HEK293 (cell line): ENCODE measurements at regions not wholly inside any gene's neighbourhood (a gene's known extent, or its start where the extent isn't known, plus 50 kb on each side); places are given as distances from the start of the nearest gene placed in this dataset.

Source experiments
- CTCF ChIA-PET: fragments of 350-600 bp; formaldehyde crosslinking; extraction: SDS; loops from one replicate; lab custom pipeline; 2021; ENCODE audit warnings: antibody characterized with exemption; lab: Yijun Ruan, JAX
- POLR2A ChIA-PET: fragments of 300-600 bp; formaldehyde crosslinking; extraction: SDS; loops from one replicate; lab custom pipeline; 2020; ENCODE audit warnings: antibody characterized with exemption, inconsistent platforms; lab: Yijun Ruan, JAX
- H3K27ac ChIP-seq: fragments of 200-500 bp; sonication (Bioruptor generic); 2 replicates; pipeline ENCODE4 v1.5.1; 2014; ENCODE audit warnings: low read depth, low read length, control low read depth, inconsistent platforms; ENCODE audit errors: extremely low read depth
- H3K36me3 ChIP-seq, 2 experiments: fragments of 200-500 bp in 1 of 2; sonication (Bioruptor generic) in 1 of 2; 1 replicate in 1 of 2; 2 replicates in 1 of 2; pipeline ENCODE4 v1.5.1; 2014 to 2017; ENCODE audit warnings: inconsistent platforms in 2 of 2, low read length in 2 of 2; ENCODE audit not compliant: control insufficient read depth in 2 of 2, insufficient read depth in 1 of 2
- H3K4me1 ChIP-seq: fragments of 200-500 bp; sonication (Bioruptor generic); 2 replicates; pipeline ENCODE4 v1.5.1; 2014; ENCODE audit warnings: mild to moderate bottlenecking, low read length, inconsistent platforms; ENCODE audit not compliant: control insufficient read depth, insufficient read depth
- H3K4me3 ChIP-seq: 2 replicates; pipeline ENCODE4 v1.5.1; 2011; ENCODE audit warnings: low read depth, mild to moderate bottlenecking, control low read depth, low read length, moderate library complexity
- H3K9me3 ChIP-seq: fragments of 200-500 bp; sonication (Bioruptor generic); 2 replicates; pipeline ENCODE4 v1.5.1; 2014; ENCODE audit warnings: low read depth, low read length, inconsistent platforms; ENCODE audit not compliant: control insufficient read depth, insufficient read depth
- FEZF1 ChIP-seq: fragments of 450-650 bp; formaldehyde crosslinking; IDR thresholded peaks from 2 replicates; pipeline ENCODE4 v1.5.1; 2016; ENCODE audit warnings: missing biosample characterization, missing genetic modification characterization
- GLI4 ChIP-seq: fragments of 450-650 bp; formaldehyde crosslinking; IDR thresholded peaks from 2 replicates; pipeline ENCODE4 v1.5.1; 2016; ENCODE audit warnings: missing biosample characterization, missing genetic modification characterization
- KLF7 ChIP-seq: fragments of 450-650 bp; formaldehyde crosslinking; IDR thresholded peaks from 2 replicates; pipeline ENCODE4 v1.5.1; 2016; ENCODE audit warnings: missing biosample characterization, missing genetic modification characterization, borderline replicate concordance
- MEIS1 ChIP-seq: sonication (generic); formaldehyde crosslinking; IDR thresholded peaks from 2 replicates; pipeline ENCODE4 v1.8.1; 2022; ENCODE audit warnings: missing genetic modification reagents, mild to moderate bottlenecking, borderline replicate concordance
- OVOL3 ChIP-seq: fragments of 450-650 bp; formaldehyde crosslinking; IDR thresholded peaks from 2 replicates; pipeline ENCODE4 v1.5.1; 2016; ENCODE audit warnings: missing biosample characterization, missing genetic modification characterization
- REPIN1 ChIP-seq: fragments of 450-650 bp; formaldehyde crosslinking; IDR thresholded peaks from 2 replicates; pipeline ENCODE4 v1.5.1; 2017; ENCODE audit warnings: missing biosample characterization, missing genetic modification characterization, low read depth
- WT1 ChIP-seq: fragments of 450-650 bp; formaldehyde crosslinking; IDR thresholded peaks from 2 replicates; pipeline ENCODE4 v1.5.1; 2016; ENCODE audit warnings: missing biosample characterization, missing genetic modification characterization
- ZBTB1 ChIP-seq: fragments of 450-650 bp; formaldehyde crosslinking; IDR thresholded peaks from 2 replicates; pipeline ENCODE4 v1.5.1; 2016; ENCODE audit warnings: missing biosample characterization, missing genetic modification characterization
- ZBTB17 ChIP-seq: fragments of 450-650 bp; formaldehyde crosslinking; IDR thresholded peaks from 2 replicates; pipeline ENCODE4 v1.5.1; 2016; ENCODE audit warnings: missing biosample characterization, missing genetic modification characterization
- ZBTB20 ChIP-seq: fragments of 450-650 bp; formaldehyde crosslinking; IDR thresholded peaks from 2 replicates; pipeline ENCODE4 v1.5.1; 2016; ENCODE audit warnings: missing biosample characterization, missing genetic modification characterization
- ZFHX2 ChIP-seq: fragments of 450-650 bp; formaldehyde crosslinking; conservative IDR thresholded peaks from 2 replicates; pipeline ENCODE4 v1.5.1; 2016; ENCODE audit warnings: missing biosample characterization, missing genetic modification characterization
- ZNF112 ChIP-seq: fragments of 450-650 bp; formaldehyde crosslinking; IDR thresholded peaks from 2 replicates; pipeline ENCODE4 v1.5.0; 2017; ENCODE audit warnings: missing biosample characterization, missing genetic modification characterization
- ZNF132 ChIP-seq: fragments of 450-650 bp; formaldehyde crosslinking; IDR thresholded peaks from 2 replicates; pipeline ENCODE4 v1.5.1; 2017; ENCODE audit warnings: missing biosample characterization, missing genetic modification characterization, borderline replicate concordance
- ZNF133 ChIP-seq: fragments of 450-650 bp; formaldehyde crosslinking; IDR thresholded peaks from 2 replicates; pipeline ENCODE4 v1.5.1; 2016; ENCODE audit warnings: missing biosample characterization, missing genetic modification characterization
- ZNF155 ChIP-seq: fragments of 450-650 bp; formaldehyde crosslinking; IDR thresholded peaks from 2 replicates; pipeline ENCODE4 v1.5.1; 2016; ENCODE audit warnings: missing biosample characterization, missing genetic modification characterization
- ZNF157 ChIP-seq: fragments of 450-650 bp; formaldehyde crosslinking; IDR thresholded peaks from 2 replicates; pipeline ENCODE4 v1.5.1; 2016; ENCODE audit warnings: missing biosample characterization, missing genetic modification characterization
- ZNF16 ChIP-seq: fragments of 450-650 bp; formaldehyde crosslinking; IDR thresholded peaks from 2 replicates; pipeline ENCODE4 v1.5.1; 2016; ENCODE audit warnings: low read depth, missing biosample characterization, missing genetic modification characterization
- ZNF223 ChIP-seq: fragments of 450-650 bp; formaldehyde crosslinking; IDR thresholded peaks from 2 replicates; pipeline ENCODE4 v1.5.1; 2016; ENCODE audit warnings: missing biosample characterization, missing genetic modification characterization
- ZNF302 ChIP-seq: fragments of 450-650 bp; formaldehyde crosslinking; IDR thresholded peaks from 2 replicates; pipeline ENCODE4 v1.5.1; 2016; ENCODE audit warnings: missing biosample characterization, missing genetic modification characterization, low read depth
- ZNF335 ChIP-seq: fragments of 450-650 bp; formaldehyde crosslinking; conservative IDR thresholded peaks from 2 replicates; pipeline ENCODE4 v1.5.1; 2016; ENCODE audit warnings: missing biosample characterization, missing genetic modification characterization
- ZNF416 ChIP-seq: fragments of 450-650 bp; formaldehyde crosslinking; IDR thresholded peaks from 2 replicates; pipeline ENCODE4 v1.5.1; 2016; ENCODE audit warnings: missing biosample characterization, missing genetic modification characterization
- ZNF521 ChIP-seq: fragments of 450-650 bp; formaldehyde crosslinking; IDR thresholded peaks from 2 replicates; pipeline ENCODE4 v1.5.1; 2017; ENCODE audit warnings: missing biosample characterization, mild to moderate bottlenecking, missing genetic modification characterization
- ZNF530 ChIP-seq: fragments of 450-650 bp; formaldehyde crosslinking; IDR thresholded peaks from 2 replicates; pipeline ENCODE4 v1.5.1; 2016; ENCODE audit warnings: low read depth, missing biosample characterization, missing genetic modification characterization
- ZNF544 ChIP-seq: fragments of 450-650 bp; formaldehyde crosslinking; IDR thresholded peaks from 2 replicates; pipeline ENCODE4 v1.5.0; 2017; ENCODE audit warnings: missing biosample characterization, missing genetic modification characterization
- ZNF549 ChIP-seq: fragments of 450-650 bp; IDR thresholded peaks from 2 replicates; pipeline ENCODE4 v1.5.1; 2018; ENCODE audit warnings: missing biosample characterization, missing genetic modification characterization, mild to moderate bottlenecking, inconsistent platforms, moderate library complexity
- ZNF561 ChIP-seq: fragments of 450-650 bp; IDR thresholded peaks from 2 replicates; pipeline ENCODE4 v1.5.1; 2018; ENCODE audit warnings: missing biosample characterization, missing genetic modification characterization, borderline replicate concordance
- ZNF596 ChIP-seq: fragments of 450-650 bp; IDR thresholded peaks from 2 replicates; pipeline ENCODE4 v1.5.0; 2018; ENCODE audit warnings: missing biosample characterization, mild to moderate bottlenecking, missing genetic modification characterization, moderate library complexity
- ZNF600 ChIP-seq: fragments of 450-650 bp; formaldehyde crosslinking; IDR thresholded peaks from 2 replicates; pipeline ENCODE4 v1.5.1; 2016; ENCODE audit warnings: missing biosample characterization, missing genetic modification characterization
- ZNF621 ChIP-seq: fragments of 450-650 bp; formaldehyde crosslinking; IDR thresholded peaks from 2 replicates; pipeline ENCODE4 v1.5.1; 2017; ENCODE audit warnings: missing biosample characterization, missing genetic modification characterization
- ZNF664 ChIP-seq: fragments of 450-650 bp; formaldehyde crosslinking; IDR thresholded peaks from 2 replicates; pipeline ENCODE4 v1.5.1; 2016; ENCODE audit warnings: missing biosample characterization, missing genetic modification characterization
- ZNF670 ChIP-seq: fragments of 450-650 bp; formaldehyde crosslinking; IDR thresholded peaks from 2 replicates; pipeline ENCODE4 v1.5.1; 2016; ENCODE audit warnings: missing biosample characterization, missing genetic modification characterization, low read depth
- ZNF707 ChIP-seq: fragments of 450-650 bp; formaldehyde crosslinking; IDR thresholded peaks from 2 replicates; pipeline ENCODE4 v1.5.1; 2016; ENCODE audit warnings: missing biosample characterization, missing genetic modification characterization
- ZSCAN16 ChIP-seq: fragments of 450-650 bp; formaldehyde crosslinking; IDR thresholded peaks from 2 replicates; pipeline ENCODE4 v1.5.1; 2016; ENCODE audit warnings: missing biosample characterization, missing genetic modification characterization
- ZSCAN23 ChIP-seq: fragments of 450-650 bp; formaldehyde crosslinking; IDR thresholded peaks from 2 replicates; pipeline ENCODE4 v1.5.1; 2016; ENCODE audit warnings: missing biosample characterization, missing genetic modification characterization
- ZXDB ChIP-seq: fragments of 450-650 bp; formaldehyde crosslinking; IDR thresholded peaks from 2 replicates; pipeline ENCODE4 v1.5.1; 2016; ENCODE audit warnings: missing biosample characterization, missing genetic modification characterization
- TF ChIP-seq, protein P1 (sequence below): fragments of 450-650 bp; formaldehyde crosslinking; IDR thresholded peaks from 2 replicates; pipeline ENCODE4 v1.5.1; 2017; ENCODE audit warnings: missing biosample characterization, missing genetic modification characterization
- TF ChIP-seq, protein P2 (sequence below): fragments of 450-650 bp; formaldehyde crosslinking; IDR thresholded peaks from 2 replicates; pipeline ENCODE4 v1.5.1; 2016; ENCODE audit warnings: missing biosample characterization, missing genetic modification characterization
- TF ChIP-seq, protein P3 (sequence below): fragments of 450-650 bp; formaldehyde crosslinking; IDR thresholded peaks from 2 replicates; pipeline ENCODE4 v1.5.1; 2016; ENCODE audit warnings: missing biosample characterization, missing genetic modification characterization

DNA sequence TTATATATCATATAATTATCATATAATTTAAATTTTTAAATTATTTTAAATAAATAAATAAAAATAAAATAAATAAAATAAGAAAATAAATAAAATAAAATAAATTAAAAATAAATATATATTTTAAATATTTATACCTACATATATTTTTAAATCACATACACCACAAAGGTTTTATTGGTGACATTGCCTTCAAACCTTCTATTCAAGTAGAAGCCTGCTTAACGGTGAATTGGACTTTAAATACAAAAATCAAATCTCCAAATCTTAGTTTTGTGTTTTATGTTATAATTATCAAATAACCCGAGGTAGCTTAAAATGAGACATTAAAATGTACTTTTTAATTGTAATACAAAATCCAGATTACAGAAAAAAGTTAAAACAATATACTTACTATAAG lies 1137.8 kb downstream of the HACE1 start (continued):
- TF ChIP-seq ZNF112: no peak
- TF ChIP-seq KLF7 (tag by site-specific recombination): no peak
- TF ChIP-seq, protein P1, sequence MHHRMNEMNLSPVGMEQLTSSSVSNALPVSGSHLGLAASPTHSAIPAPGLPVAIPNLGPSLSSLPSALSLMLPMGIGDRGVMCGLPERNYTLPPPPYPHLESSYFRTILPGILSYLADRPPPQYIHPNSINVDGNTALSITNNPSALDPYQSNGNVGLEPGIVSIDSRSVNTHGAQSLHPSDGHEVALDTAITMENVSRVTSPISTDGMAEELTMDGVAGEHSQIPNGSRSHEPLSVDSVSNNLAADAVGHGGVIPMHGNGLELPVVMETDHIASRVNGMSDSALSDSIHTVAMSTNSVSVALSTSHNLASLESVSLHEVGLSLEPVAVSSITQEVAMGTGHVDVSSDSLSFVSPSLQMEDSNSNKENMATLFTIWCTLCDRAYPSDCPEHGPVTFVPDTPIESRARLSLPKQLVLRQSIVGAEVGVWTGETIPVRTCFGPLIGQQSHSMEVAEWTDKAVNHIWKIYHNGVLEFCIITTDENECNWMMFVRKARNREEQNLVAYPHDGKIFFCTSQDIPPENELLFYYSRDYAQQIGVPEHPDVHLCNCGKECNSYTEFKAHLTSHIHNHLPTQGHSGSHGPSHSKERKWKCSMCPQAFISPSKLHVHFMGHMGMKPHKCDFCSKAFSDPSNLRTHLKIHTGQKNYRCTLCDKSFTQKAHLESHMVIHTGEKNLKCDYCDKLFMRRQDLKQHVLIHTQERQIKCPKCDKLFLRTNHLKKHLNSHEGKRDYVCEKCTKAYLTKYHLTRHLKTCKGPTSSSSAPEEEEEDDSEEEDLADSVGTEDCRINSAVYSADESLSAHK: no peak
- no peak for TF ChIP-seq ZNF155
- TF ChIP-seq ZNF664 (tag by site-specific recombination): no peak
- TF ChIP-seq ZNF670 (tag by site-specific recombination): no peak
- TF ChIP-seq ZFHX2: no peak
- no peak for TF ChIP-seq ZBTB20 (tag by site-specific recombination)

- ChIA-PET CTCF (no interaction called here), POLR2A (no interaction called here)
Observed at GRCh38 chr6:103720393-103720792, 1139.3 kb downstream of the HACE1 start.

GRCh38 chr6:103719545-103719944 lies 1140.2 kb downstream of the HACE1 start:
- Histone ChIP-seq H3K36me3 (no peaks in the 10 kb centered on the region), H3K4me1 (no peaks in the 10 kb centered on the region), H3K27ac (no peak overlapping the region), H3K9me3 (no peaks in the 10 kb centered on the region), H3K4me3 (no peak overlapping the region)
- POLR2A ChIA-PET: no interaction called here
- CTCF ChIA-PET: interaction anchor here (0.6 to 0.9 kb wide), 2 partner anchors 12 to 50 kb away, joined by 3 to 5 read pairs; no protein-coding TSS in a partner anchor
- no peak for TF ChIP-seq WT1 (tag by site-specific recombination)
- TF ChIP-seq ZXDB (tag by site-specific recombination): no peak
- no peak for TF ChIP-seq REPIN1 (tag by site-specific recombination)
- no peak for TF ChIP-seq ZNF561
- TF ChIP-seq ZSCAN23 (tag by site-specific recombination): no peak
- no peak for TF ChIP-seq ZNF544 (tag by site-specific recombination)
- TF ChIP-seq ZNF530: no peak
- no peak for TF ChIP-seq ZNF302 (tag by site-specific recombination)
- no peak for TF ChIP-seq ZNF335 (tag by site-specific recombination)
- TF ChIP-seq, protein P2, sequence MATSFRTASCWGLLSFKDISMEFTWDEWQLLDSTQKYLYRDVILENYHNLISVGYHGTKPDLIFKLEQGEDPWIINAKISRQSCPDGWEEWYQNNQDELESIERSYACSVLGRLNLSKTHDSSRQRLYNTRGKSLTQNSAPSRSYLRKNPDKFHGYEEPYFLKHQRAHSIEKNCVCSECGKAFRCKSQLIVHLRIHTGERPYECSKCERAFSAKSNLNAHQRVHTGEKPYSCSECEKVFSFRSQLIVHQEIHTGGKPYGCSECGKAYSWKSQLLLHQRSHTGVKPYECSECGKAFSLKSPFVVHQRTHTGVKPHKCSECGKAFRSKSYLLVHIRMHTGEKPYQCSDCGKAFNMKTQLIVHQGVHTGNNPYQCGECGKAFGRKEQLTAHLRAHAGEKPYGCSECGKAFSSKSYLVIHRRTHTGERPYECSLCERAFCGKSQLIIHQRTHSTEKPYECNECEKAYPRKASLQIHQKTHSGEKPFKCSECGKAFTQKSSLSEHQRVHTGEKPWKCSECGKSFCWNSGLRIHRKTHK (tag by site-specific recombination): no peak
- no peak for TF ChIP-seq ZNF621 (tag by site-specific recombination)
- TF ChIP-seq GLI4: no peak
- TF ChIP-seq ZNF157 (tag by site-specific recombination): no peak
- TF ChIP-seq ZNF521: no peak
- TF ChIP-seq OVOL3: no peak
- TF ChIP-seq ZNF600 (tag by site-specific recombination): no peak

More at GRCh38 chr6:103720393-103720792, 1139.3 kb downstream of the HACE1 start:
- TF ChIP-seq ZNF133 (no peak), ZBTB17 (tag by site-specific recombination) (no peak), ZNF16 (tag by site-specific recombination) (no peak), FEZF1 (tag by site-specific recombination) (no peak), ZNF621 (tag by site-specific recombination) (no peak), ZNF549 (no peak), ZNF596 (tag by site-specific recombination) (no peak), ZNF132 (tag by site-specific recombination) (no peak), ZFHX2 (no peak), MEIS1 (CRISPR knock-in tag) (no peak), ZBTB1 (tag by site-specific recombination) (no peak), ZNF707 (tag by site-specific recombination) (no peak), ZNF416 (tag by site-specific recombination) (no peak), ZNF223 (no peak), ZSCAN16 (tag by site-specific recombination) (no peak)
- TF ChIP-seq, protein P3, sequence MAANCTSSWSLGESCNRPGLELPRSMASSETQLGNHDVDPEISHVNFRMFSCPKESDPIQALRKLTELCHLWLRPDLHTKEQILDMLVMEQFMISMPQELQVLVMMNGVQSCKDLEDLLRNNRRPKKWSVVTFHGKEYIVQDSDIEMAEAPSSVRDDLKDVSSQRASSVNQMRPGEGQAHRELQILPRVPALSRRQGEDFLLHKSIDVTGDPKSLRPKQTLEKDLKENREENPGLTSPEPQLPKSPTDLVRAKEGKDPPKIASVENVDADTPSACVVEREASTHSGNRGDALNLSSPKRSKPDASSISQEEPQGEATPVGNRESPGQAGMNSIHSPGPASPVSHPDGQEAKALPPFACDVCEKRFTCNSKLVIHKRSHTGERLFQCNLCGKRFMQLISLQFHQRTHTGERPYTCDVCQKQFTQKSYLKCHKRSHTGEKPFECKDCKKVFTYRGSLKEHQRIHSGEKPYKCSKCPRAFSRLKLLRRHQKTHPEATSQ (tag by site-specific recombination): no peak
- TF ChIP-seq, all 188 proteins: peak for 0
- Histone ChIP-seq H3K9me3 (no peaks in the 10 kb centered on the region), H3K4me3 (no peak overlapping the region), H3K36me3 (no peaks in the 10 kb centered on the region), H3K27ac (no peak overlapping the region), H3K4me1 (no peaks in the 10 kb centered on the region)
